ENCODE measurements at regions not wholly inside any gene's neighbourhood (a gene's known extent, or its start where the extent isn't known, plus 50 kb on each side); places are given as distances from the start of the nearest gene placed in this dataset.
"Not testable (repeated sequence)": the region's sequence is repeated elsewhere in the genome, so short reads cannot be mapped to it uniquely, and the experiment has no call there.

DNA sequence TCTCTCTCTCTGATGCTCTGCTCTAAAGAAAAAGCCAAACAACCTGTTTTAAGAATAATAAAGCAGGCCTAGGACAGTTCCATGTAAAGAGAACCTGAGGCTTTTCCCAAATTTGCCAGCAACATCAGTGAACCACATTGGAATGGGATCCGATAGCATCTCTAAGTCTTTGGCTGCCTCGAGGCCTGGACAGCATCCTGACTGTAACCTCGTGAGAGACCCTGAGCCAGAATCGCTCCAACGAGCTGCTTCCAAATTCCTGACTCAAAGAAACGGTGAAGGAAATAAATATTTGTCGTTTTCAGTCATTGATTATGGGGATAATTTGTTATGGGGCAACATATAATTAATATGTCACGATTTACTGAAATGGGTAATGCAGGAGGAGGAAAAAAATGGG, 1012.8 kb downstream of the ROBO2 start:
- intact Hi-C loops (cut with DNase I): no loop called here
- no peak for DNase-seq (ENCODE audit: low spot score)

DNA sequence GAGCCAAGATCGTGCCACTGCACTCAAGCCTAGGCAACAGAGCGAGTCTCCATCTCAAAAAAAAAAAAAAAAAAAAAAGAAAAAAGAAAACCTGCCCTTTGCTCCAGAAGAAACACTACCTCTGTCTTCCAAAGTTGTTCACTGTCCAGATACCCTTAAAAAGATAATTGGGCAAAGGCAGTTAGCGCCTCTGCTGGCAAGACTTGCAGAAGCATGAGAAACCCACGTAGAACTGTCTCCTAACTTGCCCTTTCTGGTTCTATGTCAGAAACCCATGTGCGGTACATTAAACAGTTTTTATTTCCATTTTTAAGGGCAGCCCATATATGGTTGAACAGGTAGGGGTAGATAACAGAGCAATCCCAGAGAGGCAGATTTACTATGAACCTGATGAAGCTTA, 1026.4 kb downstream of the ROBO2 start:
- no peak for DNase-seq (ENCODE audit: low spot score)
- intact Hi-C loops (cut with DNase I): no loop called here

DNA sequence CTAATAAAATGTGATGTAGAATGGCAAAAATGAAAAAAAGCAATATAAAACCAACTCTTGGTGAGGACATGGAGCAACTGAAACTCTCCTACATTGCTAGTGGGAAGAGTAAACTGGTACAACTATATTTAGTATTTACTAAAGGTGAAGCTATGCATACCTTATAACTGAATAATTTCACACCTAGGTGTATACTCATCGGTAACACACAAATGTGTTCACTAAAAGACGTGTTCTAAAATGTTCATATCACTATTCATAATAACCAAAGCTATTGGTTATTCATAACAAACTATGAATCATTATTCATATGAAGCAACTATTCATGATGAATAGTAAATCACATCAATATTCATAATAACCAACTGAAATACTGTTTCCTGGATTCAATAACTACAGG, 1030.3 kb downstream of the ROBO2 start:
- no peak for DNase-seq (ENCODE audit: low spot score)
- intact Hi-C loops (cut with DNase I): no loop called here

DNA sequence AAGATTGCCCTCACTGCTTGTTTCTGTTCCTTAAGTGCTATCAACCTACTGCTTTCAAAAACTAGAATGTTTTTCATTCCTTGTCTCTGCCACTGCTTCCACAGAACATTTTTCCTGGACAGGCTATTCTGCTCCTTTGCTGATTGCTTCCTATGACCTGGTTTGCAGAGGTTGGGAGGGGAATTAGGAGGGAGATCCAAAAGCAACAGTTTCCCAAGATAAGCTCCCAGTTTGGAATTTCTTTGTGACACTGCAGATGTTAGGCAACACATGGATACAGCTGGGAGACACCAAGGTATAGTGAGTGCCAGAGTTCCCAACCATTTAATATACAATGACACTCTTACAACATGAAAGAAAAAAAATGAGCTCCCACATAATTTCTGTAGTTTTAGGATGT, 1036.5 kb downstream of the ROBO2 start:
- intact Hi-C loops (cut with DNase I): no loop called here
- no peak for DNase-seq (ENCODE audit: low spot score)

DNA sequence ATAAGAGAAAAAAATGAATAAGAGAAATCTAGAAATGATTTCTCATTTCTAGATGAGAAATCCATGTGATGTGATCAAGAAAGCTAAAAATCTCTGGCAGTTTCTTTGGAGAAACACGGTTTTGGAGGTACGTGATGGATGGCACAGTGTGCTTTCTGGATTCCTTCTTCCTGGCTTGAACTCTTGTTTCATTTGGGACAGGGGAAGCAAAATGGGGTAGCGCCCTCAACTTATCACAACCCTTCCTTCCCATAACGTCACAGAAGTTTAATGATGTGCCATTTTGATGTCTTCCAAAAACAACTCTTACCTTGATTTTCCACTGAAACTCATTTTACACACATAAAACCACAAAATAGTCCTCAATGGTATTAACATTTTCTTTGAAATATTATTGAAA, 1037.3 kb downstream of the ROBO2 start:
- intact Hi-C loops (cut with DNase I): no loop called here
- no peak for DNase-seq (ENCODE audit: low spot score)

DNA sequence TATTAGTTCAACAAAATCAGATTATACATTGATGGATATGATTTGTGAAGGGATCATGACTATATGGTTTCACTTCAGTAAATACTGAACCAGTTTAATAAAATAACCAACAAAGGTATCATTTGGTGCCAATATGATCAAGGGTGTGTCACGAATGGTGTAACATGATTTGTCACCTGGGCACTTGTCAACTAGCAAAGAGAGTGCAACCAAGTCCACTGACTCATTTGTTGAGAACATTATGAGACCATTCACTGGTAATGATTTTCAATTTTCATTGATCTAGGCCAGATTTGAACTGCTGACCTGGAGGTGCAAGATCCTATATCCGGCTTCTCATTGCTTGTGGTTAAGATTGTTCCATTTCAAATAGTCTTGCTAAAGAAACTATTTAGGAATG, 1037.9 kb downstream of the ROBO2 start:
- DNase-seq (ENCODE audit: low spot score): no peak
- intact Hi-C loops (cut with DNase I): no loop called here

DNA sequence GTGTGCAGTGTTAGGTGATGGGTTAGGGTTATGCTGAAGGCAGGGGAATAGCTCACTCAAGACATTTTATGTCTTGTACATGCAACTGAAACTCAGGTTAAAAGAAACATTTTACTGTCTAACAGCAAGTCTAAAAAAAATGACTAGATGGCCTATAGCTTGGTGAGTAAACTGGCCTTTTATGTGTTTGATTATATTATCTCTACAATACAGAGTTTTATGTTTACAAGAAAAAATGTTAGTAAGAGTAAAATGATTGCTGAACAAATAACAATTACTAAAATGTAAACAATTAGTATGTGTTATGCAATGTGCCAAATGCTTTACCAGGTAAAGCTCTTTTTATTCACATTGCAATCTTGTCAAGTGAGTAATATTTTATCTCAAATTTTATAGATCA, 1039.6 kb downstream of the ROBO2 start:
- intact Hi-C loops (cut with DNase I): no loop called here
- DNase-seq (ENCODE audit: low spot score): no peak

DNA sequence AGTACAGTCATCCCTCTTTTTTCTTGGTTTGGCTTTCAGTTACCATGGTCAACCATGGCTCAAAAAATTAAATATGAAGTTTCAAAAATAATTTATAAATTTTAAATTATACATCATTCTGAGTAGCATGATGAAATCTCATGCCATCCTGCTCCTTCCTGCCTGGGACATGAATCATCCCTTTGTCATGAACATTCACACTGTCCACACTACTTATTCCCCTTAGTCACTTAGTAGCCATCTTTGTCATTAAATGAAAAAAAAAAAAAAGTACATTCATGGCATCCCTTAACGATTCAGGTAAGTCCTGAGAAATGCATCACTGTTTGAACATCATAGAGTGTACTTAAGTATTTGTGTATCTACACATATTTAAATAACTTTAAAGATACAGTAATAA, 1046.3 kb downstream of the ROBO2 start:
- DNase-seq (ENCODE audit: low spot score): no peak
- intact Hi-C loops (cut with DNase I): no loop called here

DNA sequence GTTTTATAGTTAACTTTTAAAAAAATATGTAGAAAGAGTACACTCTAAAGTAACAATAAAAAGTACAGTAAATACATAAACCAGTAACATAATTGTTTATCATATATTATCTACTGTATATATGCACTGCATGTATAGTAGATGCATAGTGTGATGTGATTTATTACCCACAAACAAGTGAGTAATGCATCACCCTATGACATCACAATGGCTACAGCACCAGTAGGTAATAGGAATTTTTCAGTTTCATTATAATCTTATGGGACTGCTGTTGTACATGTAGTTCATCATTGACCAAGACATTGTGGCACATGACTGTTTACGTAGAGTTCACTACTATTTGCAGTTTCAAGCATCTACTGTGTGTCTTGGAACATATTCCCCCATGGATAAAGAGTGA, 1047.2 kb downstream of the ROBO2 start:
- DNase-seq (ENCODE audit: low spot score): no peak
- intact Hi-C loops (cut with DNase I): no loop called here

DNA sequence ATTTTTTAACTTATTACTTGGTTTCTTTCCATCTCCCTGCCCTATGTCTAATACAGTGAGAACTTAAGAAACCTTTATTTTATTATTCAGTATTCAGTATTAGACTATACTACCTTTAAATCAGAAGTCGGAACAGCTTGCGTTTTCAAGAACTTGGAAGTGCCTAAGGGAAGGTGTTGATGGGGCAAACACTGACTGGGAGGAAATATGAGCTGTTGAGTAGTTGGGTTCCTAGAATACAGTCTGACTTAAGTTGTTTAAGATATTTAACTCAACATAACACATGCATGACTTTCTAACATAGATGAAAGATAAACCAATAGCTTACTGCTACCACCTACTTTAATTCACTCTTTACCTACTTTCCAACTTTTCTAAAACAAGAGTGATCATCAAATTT, 1048.1 kb downstream of the ROBO2 start:
- intact Hi-C loops (cut with DNase I): no loop called here
- no peak for DNase-seq (ENCODE audit: low spot score)

DNA sequence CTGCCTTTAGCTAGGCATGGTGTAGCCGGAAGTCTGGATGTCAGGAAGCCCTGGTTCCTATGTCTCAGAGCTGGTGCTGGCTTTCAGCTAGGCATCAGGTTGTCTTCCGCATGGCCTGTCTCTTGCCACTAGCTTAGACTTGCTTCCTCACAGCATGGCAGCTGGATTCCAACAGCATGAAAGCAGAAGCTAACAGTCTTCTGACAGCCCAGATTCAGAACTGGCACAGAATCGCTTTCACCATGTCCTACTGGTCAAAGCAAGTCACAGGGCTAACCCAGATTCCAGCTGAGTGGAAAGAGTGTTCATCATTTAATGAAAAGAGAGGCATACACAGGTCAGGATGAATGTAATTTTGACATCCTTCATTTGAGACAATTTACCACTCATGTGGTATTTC, 1050.5 kb downstream of the ROBO2 start:
- intact Hi-C loops (cut with DNase I): loop anchor here (5.0 kb wide), 1 partner anchor 43 kb away; no protein-coding TSS in a partner anchor
- no peak for DNase-seq (ENCODE audit: low spot score)

DNA sequence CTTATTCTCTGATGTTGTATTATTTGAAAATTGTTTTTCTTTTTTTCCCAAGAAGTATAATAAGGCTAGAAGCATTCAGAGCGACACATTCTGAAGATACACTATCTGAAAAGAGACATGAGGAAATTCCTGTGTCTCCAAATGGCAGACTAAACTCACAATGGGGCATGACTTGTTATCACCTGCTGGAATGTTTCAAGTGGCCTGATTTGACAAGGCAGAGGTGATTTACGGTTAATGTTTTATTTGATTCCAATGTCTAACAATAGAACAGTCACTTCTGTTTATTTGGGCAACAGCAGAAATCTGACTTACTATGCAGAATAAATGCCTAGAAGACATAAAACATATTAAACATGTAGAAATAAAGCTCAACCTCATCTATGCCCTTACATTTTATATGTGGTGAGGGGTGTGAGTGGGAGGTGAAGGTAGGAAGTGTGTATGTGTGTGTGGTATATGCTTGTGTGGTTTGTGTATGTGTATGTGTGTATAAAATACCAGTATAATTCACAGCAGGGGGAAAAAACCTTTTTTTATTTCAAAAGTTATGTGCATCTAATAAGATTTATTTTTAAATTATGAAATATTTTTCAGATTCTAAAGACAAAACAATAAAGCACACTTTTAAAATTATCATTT, 1051.7 kb downstream of the ROBO2 start:
- intact Hi-C loops (cut with DNase I): loop anchor here (5.0 kb wide), 1 partner anchor 44 kb away; no protein-coding TSS in a partner anchor

DNA sequence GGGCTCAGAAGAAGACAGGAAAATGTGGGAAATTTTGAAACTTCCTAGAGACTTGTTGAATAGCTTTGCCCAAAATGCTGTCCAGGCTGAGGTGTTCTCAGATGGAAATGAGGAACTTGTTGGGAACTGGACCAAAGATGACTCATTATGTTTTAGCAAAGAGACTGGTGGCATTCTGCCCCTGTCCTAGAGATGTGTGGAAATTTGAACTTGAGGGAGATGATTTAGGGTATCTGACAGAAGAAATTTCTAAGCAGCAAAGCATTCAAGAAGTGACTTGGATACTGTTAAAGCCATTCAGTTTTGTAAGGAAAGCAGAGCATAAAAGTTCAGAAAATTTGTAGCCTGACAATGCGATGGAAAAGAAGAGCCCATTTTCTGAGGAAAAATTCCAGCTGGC, 1052.7 kb downstream of the ROBO2 start:
- DNase-seq (ENCODE audit: low spot score): not testable (repeated sequence)
- intact Hi-C loops (cut with DNase I): loop anchor here (5.0 kb wide), 1 partner anchor 45 kb away; no protein-coding TSS in a partner anchor

More for the DNA sequence above, 1051.7 kb downstream of the ROBO2 start:
- no peak for DNase-seq (ENCODE audit: low spot score)

DNA sequence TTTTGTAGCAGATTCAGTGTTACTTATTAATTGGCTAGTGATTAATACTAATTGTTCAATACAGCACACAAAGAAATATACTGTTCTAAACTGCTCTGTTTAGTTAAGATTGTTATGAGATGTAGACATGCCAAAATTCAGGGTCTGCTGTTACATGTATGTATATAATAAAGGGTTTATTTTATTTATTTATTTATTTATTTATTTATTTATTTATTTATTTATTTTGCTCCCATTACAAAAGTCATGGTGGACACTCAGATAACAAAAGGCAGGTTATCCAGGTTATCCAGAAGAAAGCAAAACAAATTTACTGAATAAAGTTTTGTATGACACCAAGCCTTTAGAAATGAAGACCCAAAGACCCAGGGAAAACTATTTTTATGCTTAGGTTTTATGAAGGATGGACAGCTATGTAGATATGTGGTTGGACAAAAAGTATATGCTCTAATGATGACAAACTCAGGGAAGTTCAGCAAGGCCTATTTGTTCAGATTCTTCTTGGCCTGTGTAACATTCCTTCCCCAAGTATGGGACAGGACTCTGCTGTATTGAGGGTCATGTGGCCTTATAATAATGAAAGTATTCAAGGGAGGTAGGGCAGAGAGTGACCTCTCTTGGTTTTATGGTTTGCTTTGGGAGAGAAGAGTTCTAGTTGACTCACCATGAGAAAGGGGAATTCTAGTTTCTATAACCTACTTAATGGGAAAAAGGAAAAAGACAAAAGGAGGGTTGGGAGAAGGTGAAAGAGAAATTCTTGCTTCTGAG, 1056.8 kb downstream of the ROBO2 start:
- intact Hi-C loops (cut with DNase I): no loop called here
- no peak for DNase-seq (ENCODE audit: low spot score)

DNA sequence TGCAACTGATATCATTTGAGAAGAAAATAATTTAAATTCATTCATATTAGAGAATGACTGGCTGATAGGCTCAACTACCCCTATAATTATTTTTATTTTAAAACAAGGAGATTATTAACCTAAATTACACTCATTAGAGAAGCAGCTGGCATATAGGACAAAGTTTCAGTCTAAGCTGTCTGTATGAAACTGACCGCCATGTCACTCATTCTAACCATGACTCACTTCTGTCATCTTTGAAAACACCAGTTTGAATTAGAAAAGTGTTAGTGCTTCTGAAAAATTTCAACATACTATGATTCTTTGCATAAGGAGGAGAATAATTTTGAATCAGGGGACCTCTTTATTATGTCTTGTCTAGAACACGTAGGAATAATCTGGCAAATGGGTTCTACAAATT, 1058.5 kb downstream of the ROBO2 start:
- intact Hi-C loops (cut with DNase I): no loop called here

DNA sequence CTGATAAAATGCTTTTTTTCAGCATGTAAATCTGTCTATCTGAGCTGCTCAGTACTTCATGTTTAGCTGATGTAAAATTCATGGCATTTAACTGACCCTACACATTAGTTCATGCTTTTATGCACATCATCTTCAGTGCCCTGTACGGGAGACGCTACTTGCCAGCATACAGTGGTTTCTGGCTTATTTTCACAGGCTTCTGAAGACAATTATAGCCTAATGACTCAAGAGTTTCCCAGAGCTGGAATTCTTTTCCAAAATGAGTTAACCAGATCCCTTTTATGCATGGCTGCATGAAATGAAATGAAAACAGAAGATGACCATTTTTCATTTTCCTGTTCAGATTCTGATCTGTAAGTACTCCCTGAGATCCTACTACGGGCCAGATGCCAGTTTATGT, 1061.5 kb downstream of the ROBO2 start:
- intact Hi-C loops (cut with DNase I): no loop called here
- no peak for DNase-seq (ENCODE audit: low spot score)

More for the DNA sequence above, 1058.5 kb downstream of the ROBO2 start:
- no peak for DNase-seq (ENCODE audit: low spot score)

DNA sequence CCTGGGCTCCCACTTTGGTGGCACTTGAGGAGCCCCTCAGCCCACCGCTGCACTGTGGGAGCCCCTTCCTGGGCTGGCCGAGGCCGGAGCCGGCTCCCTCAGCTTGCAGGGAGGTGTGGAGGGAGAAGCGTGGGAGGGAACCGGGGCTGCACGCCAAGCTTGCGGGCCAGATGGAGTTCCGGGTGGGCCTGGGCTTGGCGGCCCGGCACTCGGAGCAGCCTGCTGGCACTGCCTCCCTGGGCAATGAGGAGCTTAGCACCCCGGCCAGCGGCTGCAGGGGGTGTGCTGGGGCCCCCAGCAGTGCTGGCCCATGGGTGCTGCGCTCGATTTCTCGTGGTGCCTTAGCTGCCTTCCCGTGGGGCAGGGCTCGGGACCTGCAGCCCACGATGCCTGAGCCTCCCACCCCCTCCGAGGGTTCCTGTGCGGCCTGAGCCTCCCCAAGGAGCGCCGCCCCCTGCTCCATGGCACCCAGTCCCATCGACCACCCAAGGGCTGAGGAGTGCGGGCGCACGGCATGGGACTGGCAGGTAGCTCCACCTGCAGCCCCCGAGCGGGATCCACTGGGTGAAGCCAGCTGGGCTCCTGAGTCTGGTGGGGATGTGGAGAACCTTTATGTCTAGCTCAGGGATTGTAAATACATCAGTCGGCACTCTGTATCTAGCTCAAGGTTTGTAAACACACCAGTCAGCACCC, 1068.5 kb downstream of the ROBO2 start:
- intact Hi-C loops (cut with DNase I); DNase-seq (ENCODE audit: low spot score): not testable (repeated sequence)

DNA sequence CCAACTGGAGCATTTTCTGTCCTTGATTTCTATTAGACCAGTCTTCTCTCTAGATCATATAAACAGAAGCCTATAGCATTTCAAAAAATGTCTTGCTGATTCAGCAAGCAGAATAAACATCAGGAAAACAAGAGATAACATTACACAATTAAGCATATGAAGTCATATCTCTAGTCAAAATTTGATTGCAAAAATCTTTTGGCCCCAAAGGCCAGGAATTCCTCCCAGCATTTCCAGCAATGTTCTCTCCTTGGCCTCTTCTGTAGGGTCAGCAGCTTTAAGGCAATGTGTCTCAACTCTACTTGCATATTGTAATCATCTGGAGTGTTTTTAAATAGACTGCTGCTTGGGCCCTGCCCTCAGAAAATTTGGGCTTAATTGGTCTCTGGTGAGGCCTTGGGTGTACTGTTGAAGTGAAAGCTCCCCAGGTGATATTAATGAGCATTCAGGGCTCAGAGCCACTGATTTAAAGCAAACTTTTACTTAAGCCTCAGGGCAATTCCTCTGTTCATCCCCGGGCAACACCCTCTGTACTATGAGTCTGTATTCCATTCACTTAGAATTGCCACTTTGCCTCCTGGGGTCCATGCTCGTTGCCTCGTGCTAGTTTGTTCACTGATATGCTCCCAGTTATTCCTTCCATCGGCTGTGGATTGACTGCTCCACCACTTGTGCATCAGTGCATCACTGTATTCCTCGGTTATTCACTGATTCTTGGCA, 1072.6 kb downstream of the ROBO2 start:
- DNase-seq (ENCODE audit: low spot score): no peak
- intact Hi-C loops (cut with DNase I): no loop called here

DNA sequence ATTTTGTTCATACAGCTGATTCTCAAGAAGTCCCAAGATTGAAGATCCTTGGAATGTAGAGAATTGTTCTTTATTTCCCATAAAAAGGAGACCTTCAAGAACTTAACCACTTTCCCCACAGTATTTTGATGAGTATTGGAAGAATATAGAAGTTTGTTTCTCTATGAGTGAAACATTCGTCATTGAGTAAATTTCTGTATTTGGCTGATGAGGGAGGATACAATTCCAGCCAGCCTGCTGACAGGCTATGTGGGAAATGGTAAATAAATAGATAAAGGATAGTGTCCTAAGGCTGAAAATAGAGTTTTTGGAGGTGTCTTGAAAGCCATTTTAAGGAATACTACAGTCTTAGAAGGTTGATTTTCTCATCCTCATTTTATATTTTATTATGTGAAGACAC, 1076.1 kb downstream of the ROBO2 start:
- intact Hi-C loops (cut with DNase I): no loop called here
- DNase-seq (ENCODE audit: low spot score): no peak

DNA sequence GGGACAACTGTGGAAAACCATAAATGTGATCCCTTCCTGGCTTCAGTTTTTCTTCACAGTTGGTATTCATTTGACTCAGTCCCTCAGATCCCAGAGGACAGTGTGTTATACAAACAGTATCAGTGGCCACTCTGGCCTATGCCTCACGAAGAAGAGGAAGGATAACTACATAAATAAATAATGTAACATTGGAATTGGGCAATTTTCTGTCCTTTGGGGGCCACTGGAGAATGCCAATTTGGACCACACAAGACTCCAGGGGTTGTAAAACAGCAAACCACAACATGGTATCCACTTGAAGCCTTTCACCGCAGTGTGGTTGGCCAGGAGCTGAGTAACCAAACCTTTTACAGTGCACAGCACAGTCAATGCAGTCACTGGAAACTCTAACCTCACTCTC, 1077.0 kb downstream of the ROBO2 start:
- intact Hi-C loops (cut with DNase I): no loop called here
- no peak for DNase-seq (ENCODE audit: low spot score)
